GM21381 (cell line): ENCODE measurements at regions not wholly inside any gene's neighbourhood (a gene's known extent, or its start where the extent isn't known, plus 50 kb on each side); places are given as distances from the start of the nearest gene placed in this dataset.

ENCODE experiments used
- ATAC-seq: cut with Tn5 transposase; IDR thresholded peaks from one replicate; pipeline ENCODE4 v1.9.1; 2021; ENCODE audit warnings: mild to moderate bottlenecking, moderate library complexity; ENCODE audit not compliant: unreplicated experiment

DNA sequence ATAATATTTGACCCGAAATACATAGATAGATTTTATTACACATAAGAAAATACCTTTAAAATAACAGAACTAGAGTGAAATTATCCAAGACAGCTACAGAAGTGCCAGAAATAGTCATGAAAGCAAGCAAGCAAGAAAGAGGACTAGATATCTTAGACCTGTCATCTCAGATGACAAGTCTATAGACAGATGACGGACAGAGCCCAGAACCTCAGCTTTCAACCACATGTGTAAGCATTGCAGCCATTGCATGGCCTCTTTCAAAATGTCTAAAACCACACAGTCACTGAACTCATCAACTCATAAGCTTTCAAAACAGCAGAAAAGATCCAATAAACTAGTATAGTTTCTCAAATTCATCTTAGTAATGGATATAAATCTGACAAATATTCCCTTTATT lies 59.8 kb upstream of the FHIT start:
- no peak for ATAC-seq

DNA sequence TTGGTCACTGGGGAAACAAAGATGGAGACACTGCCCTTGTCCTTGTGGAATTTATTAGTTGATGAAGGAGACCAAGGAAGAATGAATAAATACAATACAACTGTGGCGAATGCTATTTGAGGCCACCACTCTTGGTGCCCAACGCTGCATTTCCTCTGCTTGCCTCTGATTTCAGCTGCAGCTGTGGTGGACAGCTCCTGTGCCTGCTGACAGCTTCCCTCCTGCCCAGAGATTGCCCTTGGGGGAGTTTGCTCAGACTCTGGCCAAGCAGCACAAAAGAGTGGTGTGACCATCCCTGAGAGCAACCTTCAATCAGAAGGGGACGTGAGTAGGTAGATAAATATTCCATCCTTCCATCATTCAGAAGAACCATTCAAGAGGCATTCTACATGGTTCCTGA lies 64.6 kb upstream of the FHIT start:
- no peak for ATAC-seq

DNA sequence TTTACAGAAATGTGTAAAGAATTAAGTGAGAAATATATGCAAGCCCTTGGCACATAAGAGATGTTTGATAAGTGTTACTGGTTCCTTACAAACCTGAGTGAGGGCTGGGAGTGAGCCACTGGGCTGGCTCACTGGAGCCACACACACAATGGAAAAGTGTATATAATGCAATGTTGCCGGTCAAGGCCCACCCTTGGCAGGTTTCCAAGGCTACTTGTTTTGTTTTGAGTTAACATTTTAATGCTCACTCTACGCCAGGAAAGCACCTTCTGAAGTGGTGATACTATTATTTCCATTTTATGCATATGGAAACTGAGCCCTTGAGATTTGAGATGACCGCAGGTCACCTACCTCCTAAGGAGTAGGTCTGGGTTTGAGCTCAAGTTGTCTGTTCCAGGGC lies 71.8 kb upstream of the FHIT start:
- ATAC-seq, result no peak

DNA sequence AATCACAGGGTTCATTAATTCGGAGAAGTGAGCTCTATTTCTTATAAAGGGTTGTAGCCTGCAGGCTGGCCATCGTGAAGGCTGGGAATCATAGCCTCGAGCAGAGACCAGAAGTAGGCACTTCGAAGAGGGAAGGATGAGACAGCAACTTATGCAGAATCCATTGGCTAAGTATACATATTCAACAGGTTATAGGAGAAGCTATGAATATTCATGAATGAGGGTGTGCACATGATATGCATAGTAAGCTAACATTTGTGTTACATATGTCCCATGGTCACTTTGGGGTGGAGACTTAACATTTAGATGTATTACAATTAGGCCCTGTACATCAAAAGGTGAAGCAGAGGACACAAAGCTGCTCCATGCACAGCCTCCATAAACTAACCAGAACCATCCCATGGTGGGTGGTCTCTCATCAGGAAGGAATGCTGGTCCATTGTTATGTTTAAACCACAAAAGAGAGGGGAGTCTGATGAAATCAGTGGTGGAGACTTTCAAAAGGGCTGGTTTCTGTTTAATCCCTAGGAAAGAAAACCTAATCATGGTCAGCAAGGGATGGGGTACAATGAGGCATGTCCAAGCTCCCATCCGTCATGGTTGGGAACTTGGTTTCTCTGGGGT lies 80.8 kb upstream of the FHIT start:
- no peak for ATAC-seq

GRCh38 chr3:61333192-61333961 lies 82.1 kb upstream of the FHIT start:
- no peak for ATAC-seq

GRCh38 chr3:61334783-61335182 lies 83.5 kb upstream of the FHIT start:
- no peak for ATAC-seq

DNA sequence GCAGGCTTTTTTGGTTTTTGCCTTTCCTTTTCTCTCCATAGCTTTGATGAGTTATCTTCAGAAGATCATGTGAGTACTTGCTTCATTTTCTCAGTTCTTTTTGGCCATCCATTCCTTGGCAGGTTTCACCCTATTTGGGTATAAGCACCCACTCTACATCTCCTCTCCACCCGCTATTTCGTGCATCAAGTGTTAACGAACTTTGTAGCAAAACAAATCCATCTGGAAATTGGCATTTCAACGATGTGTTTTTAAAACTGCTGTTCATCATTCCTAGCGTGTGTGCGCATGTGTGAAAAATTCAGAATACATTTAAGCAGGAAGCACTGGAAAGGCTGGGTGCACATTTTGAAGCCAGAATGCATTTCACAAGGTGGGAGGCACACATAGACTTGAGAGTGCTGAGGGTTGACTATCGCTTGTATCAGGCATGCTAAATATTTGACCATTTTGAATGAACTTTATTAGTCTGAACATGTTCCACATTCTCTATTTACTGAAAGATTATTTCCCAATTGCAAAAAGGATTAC lies 89.7 kb upstream of the FHIT start:
- ATAC-seq, result no peak

DNA sequence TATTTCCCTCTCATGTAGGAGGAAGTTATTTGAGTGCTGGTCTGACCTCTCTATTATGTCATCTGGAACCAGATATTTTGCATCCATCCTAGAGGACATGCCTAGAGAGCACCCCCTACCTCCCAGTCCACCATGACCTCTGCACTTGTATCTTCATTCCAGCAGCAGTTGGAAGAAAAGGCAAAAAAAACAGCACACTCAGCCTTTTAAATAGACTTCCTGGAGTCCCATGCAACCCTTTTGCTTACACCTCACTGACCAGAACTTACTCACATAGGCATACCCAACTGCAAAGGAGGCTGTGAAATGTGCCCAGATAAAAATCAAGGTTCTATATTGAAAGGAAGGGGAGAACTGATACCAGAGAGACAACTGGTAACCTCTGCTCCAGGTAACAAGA lies 92.3 kb upstream of the FHIT start:
- ATAC-seq, result no peak

GRCh38 chr3:61345020-61345419 lies 93.8 kb upstream of the FHIT start:
- no peak for ATAC-seq

- no peak for ATAC-seq
These were observed 96.7 kb upstream of the FHIT start for GRCh38 chr3:61347981-61348380.

DNA sequence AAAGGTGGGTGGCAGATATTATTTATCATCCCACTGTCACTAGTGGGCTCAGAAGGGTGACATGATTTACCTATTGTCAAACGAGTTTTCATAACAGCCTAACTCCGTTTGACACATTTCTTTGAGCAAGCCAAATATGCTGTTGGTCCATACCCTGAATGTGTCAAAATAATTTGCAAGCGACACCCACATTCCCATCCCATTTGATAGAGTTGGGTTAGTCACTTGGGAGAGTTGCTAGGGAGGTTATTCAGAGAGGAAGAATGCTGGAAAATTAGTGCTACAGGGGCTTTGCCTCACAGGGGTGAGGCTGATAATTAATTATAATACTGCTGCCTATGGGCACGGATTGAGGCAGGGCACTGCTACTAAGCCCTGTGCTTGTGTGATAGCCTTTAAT lies 98.5 kb upstream of the FHIT start:
- ATAC-seq, result no peak

GRCh38 chr3:61350782-61351309 lies 99.6 kb upstream of the FHIT start:
- no peak for ATAC-seq

DNA sequence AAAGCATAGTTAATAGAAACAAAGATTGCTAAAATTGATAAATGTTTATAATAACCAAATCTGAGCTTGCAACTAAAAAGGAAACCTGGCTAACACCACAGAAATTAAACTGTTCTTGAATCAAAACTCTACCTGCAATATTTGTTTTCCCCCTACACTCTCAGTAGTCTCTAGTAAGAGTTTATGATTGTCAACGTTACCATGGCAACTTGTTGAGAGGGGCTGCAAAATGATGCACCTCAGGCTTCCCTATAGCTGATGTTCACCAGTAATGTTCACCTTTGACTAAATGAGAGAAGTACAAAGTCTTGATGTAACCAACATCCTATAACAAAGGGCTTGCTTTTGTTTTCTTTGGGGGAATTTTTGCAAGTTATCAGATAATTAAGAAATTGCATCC lies 101.1 kb upstream of the FHIT start:
- ATAC-seq, result no peak

DNA sequence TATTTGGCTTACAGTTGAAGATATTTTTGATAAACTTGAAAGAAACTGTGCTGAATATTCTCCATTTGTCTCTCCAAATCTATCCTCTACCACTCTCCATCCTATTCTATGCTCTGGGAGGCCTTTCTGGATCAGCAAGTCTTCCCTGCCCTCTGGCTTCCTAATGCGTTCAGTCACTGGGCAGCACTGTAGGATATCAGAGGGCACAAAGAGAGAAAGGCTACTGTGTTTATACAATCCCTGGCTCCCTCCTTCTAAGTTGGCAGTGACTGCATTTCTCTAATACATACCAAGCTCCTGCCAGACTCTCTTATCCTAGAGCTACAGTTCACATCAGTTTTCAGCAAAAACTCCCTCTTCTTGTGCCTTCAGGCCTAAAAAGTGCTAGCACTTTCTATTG lies 102.1 kb upstream of the FHIT start:
- no peak for ATAC-seq

DNA sequence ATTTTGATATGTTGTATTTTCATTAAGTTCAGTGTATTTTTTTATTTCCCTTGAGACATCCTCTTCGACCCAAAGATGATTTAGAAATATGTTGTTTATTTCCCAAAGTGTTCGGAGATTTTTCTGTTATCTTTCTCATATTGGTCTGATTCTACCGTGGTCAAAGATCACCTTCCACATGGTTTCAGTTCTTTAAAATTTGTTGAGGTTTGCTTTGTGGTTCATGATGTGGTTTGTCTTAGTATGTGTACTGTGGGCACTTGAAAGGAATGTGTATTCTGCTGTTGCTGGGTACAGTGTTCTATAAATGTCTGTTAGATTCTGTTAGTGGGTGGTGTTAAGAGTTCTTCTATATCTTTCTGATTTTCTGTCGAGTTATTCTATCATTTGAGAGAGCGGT lies 103.4 kb upstream of the FHIT start:
- no peak for ATAC-seq

- ATAC-seq, result no peak
These were observed 105.4 kb upstream of the FHIT start for GRCh38 chr3:61356685-61357084.

- no peak for ATAC-seq
These were observed 106.7 kb upstream of the FHIT start for GRCh38 chr3:61357902-61358301.

DNA sequence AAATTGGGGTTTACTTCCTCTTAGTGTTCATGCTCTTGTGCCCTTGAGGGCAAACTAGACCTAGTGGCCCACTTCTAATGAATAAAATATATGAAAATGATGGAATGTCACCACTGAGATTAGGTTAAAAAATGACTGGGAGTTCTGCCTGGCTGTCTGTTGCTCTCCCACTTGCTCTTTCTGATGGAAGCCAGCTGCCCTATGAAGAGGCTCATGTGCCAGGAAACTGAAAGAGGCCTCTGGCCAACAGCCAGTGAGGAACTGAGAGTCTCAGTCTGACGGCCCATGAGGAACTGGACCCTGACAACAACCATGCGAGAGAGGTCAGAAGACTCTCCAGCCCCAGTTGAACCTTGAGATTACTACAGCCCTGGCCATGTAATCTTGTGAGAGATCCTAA lies 107.1 kb upstream of the FHIT start:
- ATAC-seq, result peak; percentile 99

DNA sequence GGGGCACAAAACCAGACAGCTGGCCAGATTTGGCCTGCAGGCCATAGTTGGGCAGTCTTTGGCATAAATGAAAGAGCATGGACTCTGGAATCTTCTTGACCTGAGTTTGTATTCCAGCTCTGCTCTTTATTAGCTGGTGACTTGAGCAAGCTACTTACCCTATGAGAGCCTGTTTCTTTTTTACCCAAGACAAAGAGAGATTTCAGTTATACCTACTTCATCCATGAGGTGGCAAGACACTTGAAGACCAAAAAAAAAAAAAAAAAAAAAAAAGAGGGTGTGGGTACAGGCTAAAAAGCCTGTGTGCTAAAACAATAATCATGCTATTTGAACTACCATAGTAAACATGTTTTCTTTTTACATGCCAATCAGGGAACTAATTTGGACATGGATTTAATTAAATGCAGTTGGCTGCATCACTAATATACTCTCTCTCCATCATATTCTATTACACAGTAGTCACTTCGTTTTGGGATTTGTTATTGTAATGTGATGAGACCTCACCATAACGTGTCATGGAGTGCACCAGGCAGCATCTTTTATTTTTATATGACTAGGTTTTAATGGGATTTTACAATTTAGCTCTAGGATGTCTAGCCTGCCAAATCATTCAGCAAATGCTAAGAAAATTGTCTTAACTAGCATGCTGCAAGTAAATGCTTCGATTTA lies 109.2 kb upstream of the FHIT start:
- no peak for ATAC-seq

DNA sequence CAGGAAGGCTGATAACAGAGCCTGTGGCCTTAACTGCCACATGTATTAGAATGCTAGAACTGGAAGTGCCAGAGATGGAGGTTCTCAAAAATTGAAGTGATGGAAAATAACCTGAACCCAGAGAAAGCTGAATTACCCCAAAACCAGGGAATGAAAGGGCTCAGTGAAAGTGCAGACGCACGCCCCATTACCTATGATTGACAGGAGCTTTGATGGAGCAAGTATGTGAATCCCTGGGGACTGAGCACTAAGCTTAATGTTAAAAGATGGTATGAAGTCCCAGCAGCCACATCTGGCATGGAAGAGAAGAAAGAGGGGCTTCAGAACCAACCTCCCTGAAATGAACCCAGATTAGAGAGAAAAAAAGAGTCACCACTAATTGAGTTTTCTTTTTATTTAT lies 118.4 kb upstream of the FHIT start:
- no peak for ATAC-seq

- ATAC-seq, result peak; percentile 49
These were observed 119.9 kb upstream of the FHIT start for GRCh38 chr3:61371123-61371522.

DNA sequence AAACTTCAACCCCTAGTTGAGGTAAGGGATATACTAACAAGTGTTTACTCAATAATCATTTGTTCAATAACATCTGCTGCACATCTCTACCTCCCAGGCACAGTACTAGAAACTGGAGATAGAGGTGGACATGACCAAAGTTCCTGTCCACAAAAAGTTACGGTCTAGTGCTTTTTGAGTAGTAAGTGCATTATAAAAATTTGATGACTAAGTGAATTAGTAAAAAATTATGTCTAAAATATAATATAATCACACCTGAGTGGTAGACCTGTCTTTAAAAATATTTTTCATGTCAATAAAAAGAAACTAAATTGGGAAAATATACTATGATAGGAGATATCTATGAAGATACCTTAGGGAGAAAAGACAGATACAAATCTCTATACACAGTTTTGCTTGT lies 121.5 kb upstream of the FHIT start:
- ATAC-seq, result no peak
